H9 (cell line): ENCODE measurements at regions not wholly inside any gene's neighbourhood (a gene's known extent, or its start where the extent isn't known, plus 50 kb on each side); places are given as distances from the start of the nearest gene placed in this dataset.

ENCODE experiments used
- DNase-seq: peaks from one replicate; pipeline ENCODE4 v3.0.0-alpha.2; 2017
- H2AFZ ChIP-seq: one replicate; pipeline ENCODE4 v1.6.1; 2013; ENCODE audit warnings: mild to moderate bottlenecking, low read length, control low read depth, moderate library complexity
- H2AK5ac ChIP-seq: 2 replicates; pipeline ENCODE4 v1.6.1; 2013; ENCODE audit warnings: low read length, control low read depth, mixed read lengths; ENCODE audit not compliant: insufficient read length
- H2BK120ac ChIP-seq: one replicate; pipeline ENCODE4 v1.6.1; 2013; ENCODE audit warnings: low read depth, mild to moderate bottlenecking, low read length, control low read depth, inconsistent platforms; ENCODE audit not compliant: poor library complexity, severe bottlenecking
- H2BK12ac ChIP-seq: 2 replicates; pipeline ENCODE4 v1.6.1; 2013; ENCODE audit warnings: low read length, control low read depth, mixed read lengths, low read depth; ENCODE audit not compliant: insufficient read length
- H2BK15ac ChIP-seq: 2 replicates; pipeline ENCODE4 v1.6.1; 2013; ENCODE audit warnings: low read depth, low read length, control low read depth
- H2BK20ac ChIP-seq: one replicate; pipeline ENCODE4 v1.6.1; 2013; ENCODE audit warnings: low read depth, mild to moderate bottlenecking, low read length, control low read depth, inconsistent platforms; ENCODE audit not compliant: poor library complexity, severe bottlenecking
- H2BK5ac ChIP-seq: 2 replicates; pipeline ENCODE4 v1.6.1; 2013; ENCODE audit warnings: low read length, control low read depth, mixed read lengths; ENCODE audit not compliant: insufficient read length
- H3K14ac ChIP-seq: 2 replicates; pipeline ENCODE4 v1.6.1; 2013; ENCODE audit warnings: low read length, control low read depth; ENCODE audit not compliant: insufficient read depth
- H3K18ac ChIP-seq: 2 replicates; pipeline ENCODE4 v1.6.1; 2013; ENCODE audit warnings: low read depth, mild to moderate bottlenecking, mixed read lengths, low read length, control low read depth; ENCODE audit not compliant: insufficient read length
- H3K23ac ChIP-seq: 2 replicates; pipeline ENCODE4 v1.6.1; 2013; ENCODE audit warnings: low read length, control low read depth, mixed read lengths, low read depth; ENCODE audit not compliant: insufficient read length
- H3K23me2 ChIP-seq: 2 replicates; pipeline ENCODE4 v1.6.1; 2013; ENCODE audit warnings: low read depth, mild to moderate bottlenecking, mixed read lengths, low read length, control low read depth; ENCODE audit not compliant: insufficient read length, poor library complexity, severe bottlenecking
- H3K27ac ChIP-seq: 2 replicates; pipeline ENCODE4 v1.5.1; 2013; ENCODE audit warnings: low read length, control low read depth, mixed read lengths, low read depth; ENCODE audit not compliant: insufficient read length
- H3K27me3 ChIP-seq: 2 replicates; pipeline ENCODE4 v1.6.1; 2013; ENCODE audit warnings: low read length, control low read depth, inconsistent platforms; ENCODE audit not compliant: insufficient read depth
- H3K4ac ChIP-seq: 2 replicates; pipeline ENCODE4 v1.6.1; 2013; ENCODE audit warnings: low read depth, mild to moderate bottlenecking, control low read depth, inconsistent platforms, low read length, moderate library complexity
- H3K4me1 ChIP-seq: 2 replicates; pipeline ENCODE4 v1.6.1; 2013; ENCODE audit warnings: low read length, control low read depth, inconsistent platforms; ENCODE audit not compliant: insufficient read depth
- H3K4me2 ChIP-seq: 2 replicates; pipeline ENCODE4 v1.6.1; 2013; ENCODE audit warnings: low read length, control low read depth, mixed read lengths; ENCODE audit not compliant: insufficient read length, insufficient read depth
- H3K56ac ChIP-seq: 2 replicates; pipeline ENCODE4 v1.6.1; 2013; ENCODE audit warnings: low read depth, mild to moderate bottlenecking, mixed read lengths, low read length, control low read depth; ENCODE audit not compliant: insufficient read length
- H3K79me1 ChIP-seq: 2 replicates; pipeline ENCODE4 v1.6.1; 2013; ENCODE audit warnings: low read depth, mild to moderate bottlenecking, moderate library complexity, low read length, control low read depth, inconsistent platforms; ENCODE audit not compliant: insufficient read depth, poor library complexity, severe bottlenecking
- H3K79me2 ChIP-seq: 2 replicates; pipeline ENCODE4 v1.6.1; 2013; ENCODE audit warnings: low read length, control low read depth, inconsistent platforms; ENCODE audit not compliant: insufficient read depth
- H3K9ac ChIP-seq: 2 replicates; pipeline ENCODE4 v1.6.1; 2013; ENCODE audit warnings: low read length, control low read depth, mixed read lengths; ENCODE audit not compliant: insufficient read length; ENCODE audit errors: extremely low read depth
- H3K9me3 ChIP-seq: one replicate; pipeline ENCODE4 v1.6.1; 2013; ENCODE audit warnings: low read depth, low read length, inconsistent platforms; ENCODE audit not compliant: control insufficient read depth
- H3T11ph ChIP-seq: one replicate; pipeline ENCODE4 v1.6.1; 2013; ENCODE audit warnings: mild to moderate bottlenecking, low read length, control low read depth, inconsistent platforms
- H4K20me1 ChIP-seq: one replicate; pipeline ENCODE4 v1.6.1; 2013; ENCODE audit not compliant: control insufficient read depth, insufficient read length, insufficient read depth
- H4K5ac ChIP-seq: 2 replicates; pipeline ENCODE4 v1.6.1; 2013; ENCODE audit warnings: low read depth, mild to moderate bottlenecking, mixed read lengths, low read length, control low read depth; ENCODE audit not compliant: insufficient read length
- H4K8ac ChIP-seq: replicated peaks from 2 replicates; pipeline ENCODE4 v1.6.1; 2013; ENCODE audit warnings: low read length, control low read depth, mixed read lengths, low read depth; ENCODE audit not compliant: insufficient read length
- H4K91ac ChIP-seq: 2 replicates; pipeline ENCODE4 v1.6.1; 2013; ENCODE audit warnings: low read depth, mild to moderate bottlenecking, moderate library complexity, mixed read lengths, low read length, control low read depth; ENCODE audit not compliant: insufficient read length
- H3K27ac Mint-ChIP-seq, 3 experiments: 2 replicates in 2 of 3; 3 replicates in 1 of 3; pipeline ENCODE4 v1.8.0; 2020 to 2021; ENCODE audit warnings: mixed read lengths in 3 of 3, mild to moderate bottlenecking in 1 of 3, moderate library complexity in 1 of 3
- H3K27me3 Mint-ChIP-seq: 2 replicates; pipeline ENCODE4 v1.8.0; 2021; ENCODE audit warnings: low read depth, mild to moderate bottlenecking, moderate library complexity, mixed read lengths
- H3K36me3 Mint-ChIP-seq, 3 experiments: 2 replicates in 2 of 3; 3 replicates in 1 of 3; pipeline ENCODE4 v1.8.0; 2020 to 2021; ENCODE audit warnings: low read depth in 3 of 3, mixed read lengths in 3 of 3; ENCODE audit not compliant: insufficient read depth in 1 of 3
- H3K4me1 Mint-ChIP-seq, 2 experiments: 2 replicates each; pipeline ENCODE4 v1.8.0; 2020; ENCODE audit warnings: mixed read lengths in 2 of 2
- H3K4me3 Mint-ChIP-seq, 2 experiments: 2 replicates in 1 of 2; 3 replicates in 1 of 2; pipeline ENCODE4 v1.8.0; 2020 to 2021; ENCODE audit warnings: mild to moderate bottlenecking in 2 of 2, mixed read lengths in 2 of 2, moderate library complexity in 1 of 2
- H3K9me3 Mint-ChIP-seq, 2 experiments: 2 replicates in 1 of 2; 3 replicates in 1 of 2; pipeline ENCODE4 v1.8.0; 2020; ENCODE audit warnings: mild to moderate bottlenecking in 2 of 2, mixed read lengths in 2 of 2, moderate library complexity in 1 of 2
- CTCF ChIP-seq: fragments of 200-600 bp; sonication (generic); conservative IDR thresholded peaks from 3 replicates; pipeline ENCODE4 v1.8.0; 2021; ENCODE audit warnings: antibody characterized with exemption, mild to moderate bottlenecking

- H2BK5ac ChIP-seq: no peak overlapping the region
- H4K91ac ChIP-seq: no peak overlapping the region
- H3K79me1 ChIP-seq: no peaks in the 10 kb centered on the region
- H2AFZ ChIP-seq: no peak overlapping the region
- no peaks in the 10 kb centered on the region for H4K20me1 ChIP-seq
- no peak overlapping the region for H4K5ac ChIP-seq
- no peak overlapping the region for H3K4me3 Mint-ChIP-seq
- no peak overlapping the region for H3K56ac ChIP-seq
- H3K9me3 Mint-ChIP-seq: no peaks in the 10 kb centered on the region
- H3K4me1 ChIP-seq: no peaks in the 10 kb centered on the region
- no peak overlapping the region for H2AK5ac ChIP-seq
- no peak overlapping the region for H3T11ph ChIP-seq
- H3K9me3 ChIP-seq: no peaks in the 10 kb centered on the region
- no peak overlapping the region for H3K14ac ChIP-seq
- H3K23me2 ChIP-seq: no peaks in the 10 kb centered on the region
- H3K27ac Mint-ChIP-seq: no peak overlapping the region; a peak in 1 of 7 replicates
- H3K18ac ChIP-seq: no peak overlapping the region
- no peak overlapping the region for H3K27ac ChIP-seq
- no peaks in the 10 kb centered on the region for H3K27me3 Mint-ChIP-seq
- no peak overlapping the region for H3K4me2 ChIP-seq
- H2BK120ac ChIP-seq: no peak overlapping the region
- H3K4ac ChIP-seq: no peak overlapping the region
- H2BK15ac ChIP-seq: no peak overlapping the region
- H3K9ac ChIP-seq: no peak overlapping the region
- H4K8ac ChIP-seq: no peak overlapping the region
- H3K27me3 ChIP-seq: no peaks in the 10 kb centered on the region
- H3K4me1 Mint-ChIP-seq: no peaks in the 10 kb centered on the region
- no peak for DNase-seq
- no peak for TF ChIP-seq CTCF
- H2BK20ac ChIP-seq: no peak overlapping the region
- no peak overlapping the region for H3K23ac ChIP-seq
- no peaks in the 10 kb centered on the region for H3K79me2 ChIP-seq
- no peak overlapping the region for H2BK12ac ChIP-seq
- no peaks in the 10 kb centered on the region for H3K36me3 Mint-ChIP-seq
Measured at GRCh38 chr13:90308249-90308648, 1039.2 kb upstream of the MIR17HG start.
